ENCODE measurements at regions not wholly inside any gene's neighbourhood (a gene's known extent, or its start where the extent isn't known, plus 50 kb on each side); places are given as distances from the start of the nearest gene placed in this dataset.
"Not testable (repeated sequence)": the region's sequence is repeated elsewhere in the genome, so short reads cannot be mapped to it uniquely, and the experiment has no call there.

DNA sequence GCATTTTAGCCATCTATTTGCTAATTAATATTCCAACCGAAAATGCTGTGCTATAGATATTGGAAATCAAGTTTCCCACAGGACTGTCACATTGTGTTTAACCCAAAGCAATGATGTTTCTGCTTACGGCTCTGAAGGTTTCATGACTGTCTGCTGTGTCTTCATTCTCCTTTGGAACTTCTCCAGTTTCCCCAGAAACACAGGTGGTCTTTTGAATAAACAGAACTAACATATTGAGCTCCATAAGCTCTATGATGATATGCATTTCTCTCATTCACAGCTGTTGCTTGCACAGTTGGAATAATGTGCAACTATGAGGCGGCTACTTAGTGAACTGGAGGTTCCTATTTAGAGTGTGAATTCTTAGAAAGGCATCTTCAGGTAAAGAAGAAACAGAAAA, 266.0 kb upstream of the ID4 start:
- DNase-seq (ENCODE audit: low read depth, low spot score) (no peak), FAIRE-seq (no peak), ATAC-seq (no peak)
- Histone ChIP-seq H3K4me2 (ENCODE audit: control insufficient read depth, insufficient read depth) (no peak overlapping the region), H3K9ac (ENCODE audit: control insufficient read depth, insufficient read depth, low read length) (no peak overlapping the region), H4K20me1 (ENCODE audit: control insufficient read depth, insufficient read depth) (no peaks in the 10 kb centered on the region), H2AFZ (ENCODE audit: control insufficient read depth, low read depth, low read length) (no peak overlapping the region), H3K27me3 (replicated peaks in 1 of 2; ENCODE audit: control insufficient read depth in 2 of 2, insufficient read depth in 2 of 2, low read length in 1 of 2) (no peaks in the 10 kb centered on the region), H3K36me3 (ENCODE audit: control insufficient read depth in 2 of 2, insufficient read depth in 2 of 2, low read length in 1 of 2) (no peaks in the 10 kb centered on the region), H3K4me3 (no peak overlapping the region), H3K27ac (ENCODE audit: control insufficient read depth, insufficient read depth) (no peak overlapping the region), H3K79me2 (ENCODE audit: control insufficient read depth, insufficient read depth, low read length) (no peaks in the 10 kb centered on the region), H3K9me3 (replicated peaks; ENCODE audit: control insufficient read depth, insufficient read depth, low read length) (no peaks in the 10 kb centered on the region), H3K4me1 (ENCODE audit: control insufficient read depth, insufficient read depth, low read length) (no peaks in the 10 kb centered on the region)
- in situ Hi-C loops (cut with MboI) (no loop called here), intact Hi-C loops (cut with micrococcal nuclease; ENCODE audit: unreplicated experiment) (no loop called here)
- no TSS peak for BruUV-seq (replicated peaks)
- SMC1A ChIA-PET (ENCODE audit: uncharacterized antibody, unreplicated experiment) = interaction anchor here (1.8 kb wide), 1 partner anchor 26 kb away, joined by 5 read pairs; no protein-coding TSS in a partner anchor
- RAD21 ChIA-PET (ENCODE audit: unreplicated experiment) = no interaction called here
- WGBS (ENCODE audit: insufficient coverage, insufficient replicate concordance, low lambda C conversion rate, missing lambda C conversion rate) = 12% methylated on average over 3 of the region's 3 CpGs
- CTCF ChIA-PET = no interaction called here
- POLR2A ChIA-PET = no interaction called here
- TF ChIP-seq GABPA (IDR thresholded peaks at IDR 0.05; ENCODE audit: low read depth) = no peak
- no peak for TF ChIP-seq KAT2A (conservative IDR thresholded peaks at IDR 0.05; ENCODE audit: control insufficient read depth, low read depth, low read length)
- no peak for TF ChIP-seq TARDBP (IDR thresholded peaks at IDR 0.05; ENCODE audit: borderline replicate concordance)
- no peak for TF ChIP-seq POLR2A (IDR thresholded peaks at IDR 0.05; ENCODE audit: low read depth, low read length)
- TF ChIP-seq NFYB (IDR thresholded peaks at IDR 0.05; ENCODE audit: insufficient read depth, low read depth, low read length) = no peak

GRCh38 chr6:19578481-19578880, 258.7 kb upstream of the ID4 start:
- no TSS peak for BruUV-seq (replicated peaks)
- H2AFZ ChIP-seq (ENCODE audit: control insufficient read depth, low read depth, low read length) = no peak overlapping the region
- intact Hi-C loops (cut with micrococcal nuclease; ENCODE audit: unreplicated experiment) = no loop called here
- no peak overlapping the region for H3K4me2 ChIP-seq (ENCODE audit: control insufficient read depth, insufficient read depth)
- CTCF ChIA-PET = interaction anchor here (0.6 kb wide), 1 partner anchor 393 kb away, joined by 3 read pairs; no protein-coding TSS in a partner anchor
- SMC1A ChIA-PET (ENCODE audit: uncharacterized antibody, unreplicated experiment) = no interaction called here
- H3K9ac ChIP-seq (ENCODE audit: control insufficient read depth, insufficient read depth, low read length) = no peak overlapping the region
- H3K4me1 ChIP-seq (ENCODE audit: control insufficient read depth, insufficient read depth, low read length) = no peaks in the 10 kb centered on the region
- in situ Hi-C loops (cut with MboI) = no loop called here
- no peaks in the 10 kb centered on the region for H3K27me3 ChIP-seq (replicated peaks in 1 of 2; ENCODE audit: control insufficient read depth in 2 of 2, insufficient read depth in 2 of 2, low read length in 1 of 2)
- FAIRE-seq (no peak), DNase-seq (ENCODE audit: low read depth, low spot score) (no peak), ATAC-seq (no peak)
- no peak overlapping the region for H3K4me3 ChIP-seq
- H3K27ac ChIP-seq (ENCODE audit: control insufficient read depth, insufficient read depth) = no peak overlapping the region
- RAD21 ChIA-PET (ENCODE audit: unreplicated experiment) = no interaction called here
- H3K9me3 ChIP-seq (replicated peaks; ENCODE audit: control insufficient read depth, insufficient read depth, low read length) = no peaks in the 10 kb centered on the region
- 0% methylated on average over 4 of the region's 4 CpGs for WGBS (ENCODE audit: insufficient coverage, insufficient replicate concordance, low lambda C conversion rate, missing lambda C conversion rate)
- no peaks in the 10 kb centered on the region for H3K79me2 ChIP-seq (ENCODE audit: control insufficient read depth, insufficient read depth, low read length)
- TF ChIP-seq, protein P1, sequence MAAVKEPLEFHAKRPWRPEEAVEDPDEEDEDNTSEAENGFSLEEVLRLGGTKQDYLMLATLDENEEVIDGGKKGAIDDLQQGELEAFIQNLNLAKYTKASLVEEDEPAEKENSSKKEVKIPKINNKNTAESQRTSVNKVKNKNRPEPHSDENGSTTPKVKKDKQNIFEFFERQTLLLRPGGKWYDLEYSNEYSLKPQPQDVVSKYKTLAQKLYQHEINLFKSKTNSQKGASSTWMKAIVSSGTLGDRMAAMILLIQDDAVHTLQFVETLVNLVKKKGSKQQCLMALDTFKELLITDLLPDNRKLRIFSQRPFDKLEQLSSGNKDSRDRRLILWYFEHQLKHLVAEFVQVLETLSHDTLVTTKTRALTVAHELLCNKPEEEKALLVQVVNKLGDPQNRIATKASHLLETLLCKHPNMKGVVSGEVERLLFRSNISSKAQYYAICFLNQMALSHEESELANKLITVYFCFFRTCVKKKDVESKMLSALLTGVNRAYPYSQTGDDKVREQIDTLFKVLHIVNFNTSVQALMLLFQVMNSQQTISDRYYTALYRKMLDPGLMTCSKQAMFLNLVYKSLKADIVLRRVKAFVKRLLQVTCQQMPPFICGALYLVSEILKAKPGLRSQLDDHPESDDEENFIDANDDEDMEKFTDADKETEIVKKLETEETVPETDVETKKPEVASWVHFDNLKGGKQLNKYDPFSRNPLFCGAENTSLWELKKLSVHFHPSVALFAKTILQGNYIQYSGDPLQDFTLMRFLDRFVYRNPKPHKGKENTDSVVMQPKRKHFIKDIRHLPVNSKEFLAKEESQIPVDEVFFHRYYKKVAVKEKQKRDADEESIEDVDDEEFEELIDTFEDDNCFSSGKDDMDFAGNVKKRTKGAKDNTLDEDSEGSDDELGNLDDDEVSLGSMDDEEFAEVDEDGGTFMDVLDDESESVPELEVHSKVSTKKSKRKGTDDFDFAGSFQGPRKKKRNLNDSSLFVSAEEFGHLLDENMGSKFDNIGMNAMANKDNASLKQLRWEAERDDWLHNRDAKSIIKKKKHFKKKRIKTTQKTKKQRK (IDR thresholded peaks at IDR 0.05; ENCODE audit: low read depth, low read length) = no peak
- TF ChIP-seq, protein P2, sequence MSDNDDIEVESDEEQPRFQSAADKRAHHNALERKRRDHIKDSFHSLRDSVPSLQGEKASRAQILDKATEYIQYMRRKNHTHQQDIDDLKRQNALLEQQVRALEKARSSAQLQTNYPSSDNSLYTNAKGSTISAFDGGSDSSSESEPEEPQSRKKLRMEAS (IDR thresholded peaks at IDR 0.05; ENCODE audit: low read depth, low read length) = no peak
- H4K20me1 ChIP-seq (ENCODE audit: control insufficient read depth, insufficient read depth) = no peaks in the 10 kb centered on the region
- POLR2A ChIA-PET = no interaction called here
- no peaks in the 10 kb centered on the region for H3K36me3 ChIP-seq (ENCODE audit: control insufficient read depth in 2 of 2, insufficient read depth in 2 of 2, low read length in 1 of 2)

DNA sequence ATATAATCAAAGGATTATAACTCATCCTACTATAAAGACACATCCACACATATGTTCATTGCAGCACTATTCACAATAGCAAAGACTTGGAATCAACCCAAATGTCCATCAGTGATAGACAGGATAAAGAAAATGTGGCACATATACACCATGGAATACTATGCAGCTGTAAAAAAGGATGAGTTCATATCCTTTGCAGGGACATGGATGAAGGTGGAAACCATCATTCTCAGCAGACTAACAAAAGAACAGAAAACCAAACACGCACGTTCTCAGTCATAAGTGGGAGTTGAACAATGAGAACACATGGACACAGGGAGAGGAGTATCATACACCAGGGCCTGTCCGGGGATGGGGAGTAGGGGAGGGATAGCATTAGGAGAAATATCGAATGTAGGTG, 253.0 kb upstream of the ID4 start:
- H4K20me1 ChIP-seq (ENCODE audit: control insufficient read depth, insufficient read depth); ATAC-seq; H3K27me3 ChIP-seq (replicated peaks in 1 of 2; ENCODE audit: control insufficient read depth in 2 of 2, insufficient read depth in 2 of 2, low read length in 1 of 2); intact Hi-C loops (cut with micrococcal nuclease; ENCODE audit: unreplicated experiment); DNase-seq (ENCODE audit: low read depth, low spot score); H3K4me3 ChIP-seq; H3K9ac ChIP-seq (ENCODE audit: control insufficient read depth, insufficient read depth, low read length); H3K79me2 ChIP-seq (ENCODE audit: control insufficient read depth, insufficient read depth, low read length); H3K4me2 ChIP-seq (ENCODE audit: control insufficient read depth, insufficient read depth); RAD21 ChIA-PET (ENCODE audit: unreplicated experiment); BruUV-seq (replicated peaks); H3K9me3 ChIP-seq (replicated peaks; ENCODE audit: control insufficient read depth, insufficient read depth, low read length); H3K4me1 ChIP-seq (ENCODE audit: control insufficient read depth, insufficient read depth, low read length); H2AFZ ChIP-seq (ENCODE audit: control insufficient read depth, low read depth, low read length); SMC1A ChIA-PET (ENCODE audit: uncharacterized antibody, unreplicated experiment); POLR2A ChIA-PET; in situ Hi-C loops (cut with MboI); H3K36me3 ChIP-seq (ENCODE audit: control insufficient read depth in 2 of 2, insufficient read depth in 2 of 2, low read length in 1 of 2); H3K27ac ChIP-seq (ENCODE audit: control insufficient read depth, insufficient read depth); FAIRE-seq; CTCF ChIA-PET: not testable (repeated sequence)
- 18% methylated on average over 4 of the region's 4 CpGs for WGBS (ENCODE audit: insufficient coverage, insufficient replicate concordance, low lambda C conversion rate, missing lambda C conversion rate)

Data from GM12878 (cell line).